A549 (cell line): ENCODE measurements at regions not wholly inside any gene's neighbourhood (a gene's known extent, or its start where the extent isn't known, plus 50 kb on each side); places are given as distances from the start of the nearest gene placed in this dataset.

Experiments
- CBX8 ChIP-seq: fragments of 200-600 bp; sonication (generic); IDR thresholded peaks from 2 replicates; pipeline ENCODE4 v1.6.1; 2016
- E2F6 ChIP-seq: IDR thresholded peaks from 2 replicates; pipeline ENCODE4 v1.6.1; 2012; ENCODE audit warnings: low read depth, borderline replicate concordance
- ELK1 ChIP-seq: fragments of 150-350 bp; IDR thresholded peaks from 2 replicates; pipeline ENCODE4 v1.6.1; 2014; ENCODE audit warnings: low read depth, mild to moderate bottlenecking, low read length
- EP300 ChIP-seq, 2 experiments: fragments of >200 bp; sonication (Bioruptor Twin); formaldehyde crosslinking; IDR thresholded peaks; 2 replicates in 1 of 2; 3 replicates in 1 of 2; pipeline ENCODE4 v1.6.1; 2016 to 2017
- KDM5A ChIP-seq: fragments of 200-600 bp; sonication (generic); IDR thresholded peaks from 2 replicates; pipeline ENCODE4 v1.6.1; 2016; ENCODE audit warnings: antibody characterized with exemption, mild to moderate bottlenecking
- POLR2A ChIP-seq: IDR thresholded peaks from 2 replicates; pipeline ENCODE4 v1.6.1; 2012; ENCODE audit warnings: mild to moderate bottlenecking, low read length
- POLR2AphosphoS2 ChIP-seq: conservative IDR thresholded peaks from 2 replicates; pipeline ENCODE4 v1.6.1; 2012; ENCODE audit warnings: low read length, improper control_type of control experiment, inconsistent platforms
- ZNF302 ChIP-seq: fragments of 250-450 bp; sonication (Bioruptor Pico); IDR thresholded peaks from 2 replicates; pipeline ENCODE4 v1.9.0; 2021; ENCODE audit warnings: inconsistent platforms, mild to moderate bottlenecking, moderate library complexity
- TF ChIP-seq, protein P1 (sequence below): fragments of >200 bp; sonication (Bioruptor Twin); formaldehyde crosslinking; IDR thresholded peaks from 3 replicates; pipeline ENCODE4 v1.5.1; 2016
- TF ChIP-seq, protein P2 (sequence below): IDR thresholded peaks from 2 replicates; pipeline ENCODE4 v1.6.1; 2012

DNA sequence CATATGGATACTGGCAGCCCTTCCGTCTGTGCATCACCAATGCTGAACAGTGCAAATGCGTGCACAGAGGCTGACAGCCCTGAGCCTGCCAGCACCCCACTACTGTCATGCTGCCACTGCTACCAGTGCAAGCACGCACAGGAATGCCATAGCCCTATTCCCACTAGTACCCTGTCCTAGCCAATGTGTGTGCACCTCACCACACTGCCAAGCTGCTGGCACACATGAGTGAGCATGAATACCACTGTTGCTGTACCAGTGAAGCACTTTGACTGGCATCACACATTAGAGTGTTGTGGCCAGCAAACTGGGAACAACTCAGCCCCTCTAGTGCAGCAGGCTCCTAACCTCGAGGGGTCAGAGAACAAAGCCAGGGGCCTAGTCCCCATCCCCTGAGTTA, 102.9 kb upstream of the PCDH10 start:
- TF ChIP-seq POLR2A (no peak), E2F6 (no peak), EP300 (IDR thresholded peaks at IDR 0.05) (no peak), ELK1 (no peak), ZNF302 (CRISPR knock-in tag) (no peak), KDM5A (no peak), POLR2AphosphoS2 (no peak), CBX8 (no peak)
- TF ChIP-seq, protein P1, sequence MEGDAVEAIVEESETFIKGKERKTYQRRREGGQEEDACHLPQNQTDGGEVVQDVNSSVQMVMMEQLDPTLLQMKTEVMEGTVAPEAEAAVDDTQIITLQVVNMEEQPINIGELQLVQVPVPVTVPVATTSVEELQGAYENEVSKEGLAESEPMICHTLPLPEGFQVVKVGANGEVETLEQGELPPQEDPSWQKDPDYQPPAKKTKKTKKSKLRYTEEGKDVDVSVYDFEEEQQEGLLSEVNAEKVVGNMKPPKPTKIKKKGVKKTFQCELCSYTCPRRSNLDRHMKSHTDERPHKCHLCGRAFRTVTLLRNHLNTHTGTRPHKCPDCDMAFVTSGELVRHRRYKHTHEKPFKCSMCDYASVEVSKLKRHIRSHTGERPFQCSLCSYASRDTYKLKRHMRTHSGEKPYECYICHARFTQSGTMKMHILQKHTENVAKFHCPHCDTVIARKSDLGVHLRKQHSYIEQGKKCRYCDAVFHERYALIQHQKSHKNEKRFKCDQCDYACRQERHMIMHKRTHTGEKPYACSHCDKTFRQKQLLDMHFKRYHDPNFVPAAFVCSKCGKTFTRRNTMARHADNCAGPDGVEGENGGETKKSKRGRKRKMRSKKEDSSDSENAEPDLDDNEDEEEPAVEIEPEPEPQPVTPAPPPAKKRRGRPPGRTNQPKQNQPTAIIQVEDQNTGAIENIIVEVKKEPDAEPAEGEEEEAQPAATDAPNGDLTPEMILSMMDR, result no peak
- TF ChIP-seq, protein P2, sequence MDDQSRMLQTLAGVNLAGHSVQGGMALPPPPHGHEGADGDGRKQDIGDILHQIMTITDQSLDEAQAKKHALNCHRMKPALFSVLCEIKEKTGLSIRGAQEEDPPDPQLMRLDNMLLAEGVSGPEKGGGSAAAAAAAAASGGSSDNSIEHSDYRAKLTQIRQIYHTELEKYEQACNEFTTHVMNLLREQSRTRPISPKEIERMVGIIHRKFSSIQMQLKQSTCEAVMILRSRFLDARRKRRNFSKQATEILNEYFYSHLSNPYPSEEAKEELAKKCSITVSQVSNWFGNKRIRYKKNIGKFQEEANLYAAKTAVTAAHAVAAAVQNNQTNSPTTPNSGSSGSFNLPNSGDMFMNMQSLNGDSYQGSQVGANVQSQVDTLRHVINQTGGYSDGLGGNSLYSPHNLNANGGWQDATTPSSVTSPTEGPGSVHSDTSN, result no peak
